ENCODE measurements at regions not wholly inside any gene's neighbourhood (a gene's known extent, or its start where the extent isn't known, plus 50 kb on each side); places are given as distances from the start of the nearest gene placed in this dataset.
"Not testable (repeated sequence)": the region's sequence is repeated elsewhere in the genome, so short reads cannot be mapped to it uniquely, and the experiment has no call there.

GRCh38 chr7:156035387-156035786, 223.1 kb upstream of the SHH start:
- TF ChIP-seq CTCF (conservative IDR thresholded peaks at IDR 0.05; ENCODE audit: low read depth in 2 of 2); STAT1 (IDR thresholded peaks at IDR 0.05; ENCODE audit: unreplicated experiment); NANOG (IDR thresholded peaks at IDR 0.05; ENCODE audit: borderline replicate concordance); EZH2phosphoT487 (IDR thresholded peaks at IDR 0.05; ENCODE audit: unreplicated experiment); JUNB (IDR thresholded peaks at IDR 0.05; ENCODE audit: unreplicated experiment); REST (IDR thresholded peaks at IDR 0.05; ENCODE audit: unreplicated experiment); POLR2AphosphoS5 (IDR thresholded peaks at IDR 0.05; ENCODE audit: low read depth); EZH2 (IDR thresholded peaks at IDR 0.05; ENCODE audit: low read depth, unreplicated experiment); ETS1 (IDR thresholded peaks at IDR 0.05); CREB1 (CRISPR knock-in tag; IDR thresholded peaks at IDR 0.05; ENCODE audit: low read depth); ZNF114 (CRISPR knock-in tag; IDR thresholded peaks at IDR 0.05); ZNF331 (CRISPR knock-in tag; IDR thresholded peaks at IDR 0.05; ENCODE audit: low read depth); ZNF462 (CRISPR knock-in tag; IDR thresholded peaks at IDR 0.05): not testable (repeated sequence)

All from GM23338 (cell line).